ENCODE measurements at regions not wholly inside any gene's neighbourhood (a gene's known extent, or its start where the extent isn't known, plus 50 kb on each side); places are given as distances from the start of the nearest gene placed in this dataset.

GRCh38 chr14:100671906-100672305 lies 54.8 kb upstream of the DLK1 start:
- TF ChIP-seq REST (IDR thresholded peaks at IDR 0.05; ENCODE audit: insufficient read depth in 1 of 2, low read depth in 2 of 2, low read length in 2 of 2), result no peak
- TF ChIP-seq SIN3A (IDR thresholded peaks at IDR 0.05; ENCODE audit: borderline replicate concordance, insufficient read depth, low read length), result no peak
- TF ChIP-seq POLR2AphosphoS5 (IDR thresholded peaks at IDR 0.05; ENCODE audit: low read depth, low read length), result no peak
- no peak for TF ChIP-seq TAF1 (IDR thresholded peaks at IDR 0.05; ENCODE audit: borderline replicate concordance, insufficient read depth, low read length)
- no peak for TF ChIP-seq FOXP2 (optimal IDR thresholded peaks at IDR 0.05; ENCODE audit: borderline replicate concordance, extremely low read depth, extremely low read length, insufficient read depth)

GRCh38 chr14:100673085-100673806 lies 53.4 kb upstream of the DLK1 start:
- TF ChIP-seq TAF1 (IDR thresholded peaks at IDR 0.05; ENCODE audit: borderline replicate concordance, insufficient read depth, low read length) (no peak), FOXP2 (optimal IDR thresholded peaks at IDR 0.05; ENCODE audit: borderline replicate concordance, extremely low read depth, extremely low read length, insufficient read depth) (no peak), POLR2AphosphoS5 (IDR thresholded peaks at IDR 0.05; ENCODE audit: low read depth, low read length) (no peak), SIN3A (IDR thresholded peaks at IDR 0.05; ENCODE audit: borderline replicate concordance, insufficient read depth, low read length) (no peak), REST (IDR thresholded peaks at IDR 0.05; ENCODE audit: insufficient read depth in 1 of 2, low read depth in 2 of 2, low read length in 2 of 2) (no peak)

DNA sequence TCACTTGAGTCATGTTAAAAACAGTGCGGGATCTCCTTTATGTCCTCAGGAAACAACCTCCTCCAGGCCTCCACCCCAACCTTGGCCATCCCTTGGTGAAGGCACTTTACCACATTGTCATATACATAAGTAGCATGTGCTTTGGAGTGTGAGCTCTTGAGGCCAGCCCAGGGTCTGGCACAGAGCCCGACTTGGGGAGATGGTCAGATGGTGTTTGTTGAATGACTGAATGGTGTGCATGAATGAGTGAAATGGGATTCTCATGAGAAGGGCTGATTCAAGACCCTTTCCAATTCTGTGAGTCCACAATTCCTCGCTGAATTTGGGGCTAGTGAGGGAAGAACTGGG lies 52.9 kb upstream of the DLK1 start:
- no peak for TF ChIP-seq REST (IDR thresholded peaks at IDR 0.05; ENCODE audit: insufficient read depth in 1 of 2, low read depth in 2 of 2, low read length in 2 of 2)
- TF ChIP-seq TAF1 (IDR thresholded peaks at IDR 0.05; ENCODE audit: borderline replicate concordance, insufficient read depth, low read length), result no peak
- TF ChIP-seq POLR2AphosphoS5 (IDR thresholded peaks at IDR 0.05; ENCODE audit: low read depth, low read length), result no peak
- no peak for TF ChIP-seq FOXP2 (optimal IDR thresholded peaks at IDR 0.05; ENCODE audit: borderline replicate concordance, extremely low read depth, extremely low read length, insufficient read depth)
- TF ChIP-seq SIN3A (IDR thresholded peaks at IDR 0.05; ENCODE audit: borderline replicate concordance, insufficient read depth, low read length), result no peak

DNA sequence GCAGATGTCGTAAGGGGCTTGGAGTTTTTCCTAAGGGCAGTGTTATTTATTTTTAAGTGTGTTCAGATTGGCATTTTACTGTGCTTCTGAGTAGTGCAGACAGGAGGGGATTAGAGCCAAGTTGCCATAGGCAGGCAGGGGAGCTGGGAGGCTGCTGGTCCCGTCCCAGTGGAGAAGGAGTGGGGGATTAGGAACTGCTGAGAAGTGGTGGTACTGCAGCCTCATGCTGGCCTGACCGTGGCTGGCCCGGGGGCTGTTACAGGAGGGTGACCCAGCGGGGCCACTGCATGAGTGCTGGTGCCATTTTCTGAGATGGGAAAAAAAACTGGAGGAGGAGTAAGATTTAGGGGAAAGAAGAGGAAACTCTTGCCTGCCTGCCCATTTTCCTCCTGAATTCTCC lies 52.3 kb upstream of the DLK1 start:
- TF ChIP-seq REST (IDR thresholded peaks at IDR 0.05; ENCODE audit: insufficient read depth in 1 of 2, low read depth in 2 of 2, low read length in 2 of 2) (no peak), TAF1 (IDR thresholded peaks at IDR 0.05; ENCODE audit: borderline replicate concordance, insufficient read depth, low read length) (no peak), SIN3A (IDR thresholded peaks at IDR 0.05; ENCODE audit: borderline replicate concordance, insufficient read depth, low read length) (no peak), POLR2AphosphoS5 (IDR thresholded peaks at IDR 0.05; ENCODE audit: low read depth, low read length) (no peak), FOXP2 (optimal IDR thresholded peaks at IDR 0.05; ENCODE audit: borderline replicate concordance, extremely low read depth, extremely low read length, insufficient read depth) (no peak)

Data from PFSK-1 (cell line).